K562 (cell line): ENCODE measurements at regions not wholly inside any gene's neighbourhood (a gene's known extent, or its start where the extent isn't known, plus 50 kb on each side); places are given as distances from the start of the nearest gene placed in this dataset.

Experiments used
- ATAC-seq: fragments of 200-7000 bp; cut with Tn5 transposase; 3 replicates; pipeline ENCODE4 v1.9.1; 2020; ENCODE audit warnings: moderate library complexity
- BruUV-seq: library from RNA; stranded (reverse); fragments of 400-500 nt; replicated peaks from 2 replicates; lab custom pipeline; 2021; lab: Mats Ljungman, UMichigan
- CTCF ChIA-PET: fragments of 300-600 bp; formaldehyde crosslinking; extraction: SDS; loops from one replicate; lab custom pipeline; 2021; ENCODE audit warnings: low intra/inter-chr PET ratio; lab: Yijun Ruan, JAX
- POLR2A ChIA-PET: fragments of 300-600, 350-650 bp; sonication (Branson Sonifier 250); formaldehyde crosslinking; extraction: SDS; loops from one replicate; lab custom pipeline; 2021; ENCODE audit warnings: antibody characterized with exemption, inconsistent platforms; lab: Yijun Ruan, JAX
- DNase-seq, 4 experiments: peaks; one replicate each; pipeline versions ENCODE4 v3.0.0 to v3.0.0-alpha.2; 2011 to 2018; ENCODE audit warnings: low spot score in 3 of 4, mixed read lengths in 3 of 4; ENCODE audit errors: extremely low read depth in 1 of 4
- FAIRE-seq: peaks from 2 replicates; lab custom pipeline; 2011; peaks lifted over from hg19 to GRCh38; lab: Jason Lieb, UNC
- H2AFZ ChIP-seq: 2 replicates; pipeline ENCODE4 v1.6.0; 2011; ENCODE audit warnings: low read depth, low read length, control low read depth, inconsistent platforms
- H3K27ac ChIP-seq: fragments of 200-600 bp; 3 replicates; pipeline ENCODE4 v1.8.0; 2011; ENCODE audit warnings: low read depth, mild to moderate bottlenecking, control low read depth, inconsistent platforms, low read length, moderate library complexity, mixed read lengths; ENCODE audit errors: extremely low read depth
- H3K27me3 ChIP-seq, 2 experiments: fragments of 300-600 bp in 1 of 2; 2 replicates in 1 of 2; 3 replicates in 1 of 2; pipeline versions ENCODE4 v1.6.0 to v1.8.0; 2011; ENCODE audit warnings: inconsistent platforms in 2 of 2, low read length in 2 of 2, mild to moderate bottlenecking in 1 of 2, mixed read lengths in 1 of 2, moderate library complexity in 1 of 2; ENCODE audit not compliant: control insufficient read depth in 2 of 2, insufficient read depth in 2 of 2
- H3K36me3 ChIP-seq: fragments of 300-600 bp; 3 replicates; pipeline ENCODE4 v1.8.0; 2011; ENCODE audit warnings: mild to moderate bottlenecking, low read length, inconsistent platforms; ENCODE audit not compliant: control insufficient read depth, insufficient read depth
- H3K4me1 ChIP-seq, 2 experiments: fragments of 200-600 bp in 1 of 2; replicated peaks in 1 of 2; 2 replicates in 1 of 2; 3 replicates in 1 of 2; pipeline versions ENCODE4 v1.5.1 to v1.8.0; 2011; ENCODE audit warnings: inconsistent platforms in 2 of 2, low read length in 2 of 2, mild to moderate bottlenecking in 1 of 2, mixed read lengths in 1 of 2, moderate library complexity in 1 of 2; ENCODE audit not compliant: control insufficient read depth in 2 of 2, insufficient read depth in 2 of 2
- H3K4me2 ChIP-seq: 2 replicates; pipeline ENCODE4 v1.6.1; 2011; ENCODE audit warnings: low read length, control low read depth, inconsistent platforms, mixed read lengths; ENCODE audit not compliant: insufficient read depth
- H3K4me3 ChIP-seq: fragments of 200-600 bp; sonication (generic), shearing (Covaris generic); 2 replicates; pipeline ENCODE4 v1.5.1; 2016; ENCODE audit warnings: control low read depth, inconsistent platforms
- H3K79me2 ChIP-seq: fragments of 200-600 bp; 3 replicates; pipeline ENCODE4 v1.8.0; 2011; ENCODE audit warnings: low read length, inconsistent platforms; ENCODE audit not compliant: control insufficient read depth, insufficient read depth
- H3K9ac ChIP-seq, 2 experiments: 2 replicates each; pipeline versions ENCODE4 v1.6.0 to v1.6.1; 2011; ENCODE audit warnings: low read depth in 2 of 2, low read length in 2 of 2, control low read depth in 1 of 2, inconsistent platforms in 1 of 2, mild to moderate bottlenecking in 1 of 2, mixed read lengths in 1 of 2; ENCODE audit not compliant: insufficient read depth in 1 of 2
- H3K9me1 ChIP-seq: one replicate; pipeline ENCODE4 v1.6.0; 2011; ENCODE audit warnings: inconsistent platforms, mild to moderate bottlenecking, low read length, moderate library complexity; ENCODE audit not compliant: control insufficient read depth, insufficient read depth
- H3K9me3 ChIP-seq: replicated peaks from 2 replicates; pipeline ENCODE4 v1.5.1; 2011; ENCODE audit warnings: low read depth, low read length, inconsistent platforms; ENCODE audit not compliant: control insufficient read depth, insufficient read depth
- H4K20me1 ChIP-seq: replicated peaks from 2 replicates; pipeline ENCODE4 v1.6.1; 2011; ENCODE audit warnings: low read length, inconsistent platforms, mixed read lengths; ENCODE audit not compliant: control insufficient read depth, insufficient read depth
- ARID3B ChIP-seq: fragments of 250-450 bp; sonication (Bioruptor Pico); IDR thresholded peaks from 2 replicates; pipeline ENCODE4 v1.4.0; 2020; ENCODE audit warnings: borderline replicate concordance
- CBX3 ChIP-seq, 2 experiments: IDR thresholded peaks; 1 replicate in 1 of 2; 2 replicates in 1 of 2; pipeline ENCODE4 v1.6.1; 2012; ENCODE audit warnings: inconsistent platforms in 2 of 2, low read length in 2 of 2, borderline replicate concordance in 1 of 2, control low read depth in 1 of 2
- CHD7 ChIP-seq: fragments of 200-600 bp; sonication (generic); IDR thresholded peaks from one replicate; pipeline ENCODE4 v1.6.1; 2012; ENCODE audit warnings: mild to moderate bottlenecking, low read depth, low read length, inconsistent platforms
- EHMT2 ChIP-seq: fragments of 450-650 bp; IDR thresholded peaks from 2 replicates; pipeline ENCODE4 v1.6.1; 2018; ENCODE audit warnings: antibody characterized with exemption
- HLTF ChIP-seq: fragments of 450-650 bp; IDR thresholded peaks from 2 replicates; pipeline ENCODE4 v1.6.1; 2016
- HNRNPLL ChIP-seq: fragments of 200-400 bp; formaldehyde crosslinking; IDR thresholded peaks from 2 replicates; pipeline ENCODE4 v1.6.1; 2017; ENCODE audit warnings: low read length, low read depth, mild to moderate bottlenecking; ENCODE audit not compliant: poor library complexity, severe bottlenecking
- MTA1 ChIP-seq: fragments of 450-650 bp; IDR thresholded peaks from 2 replicates; pipeline ENCODE4 v1.6.1; 2017; ENCODE audit warnings: borderline replicate concordance
- TCF3 ChIP-seq: sonication (generic); formaldehyde crosslinking; IDR thresholded peaks from 2 replicates; pipeline ENCODE4 v1.4.0; 2020; ENCODE audit warnings: mild to moderate bottlenecking, missing genetic modification reagents
- ZNF445 ChIP-seq: fragments of 250-450 bp; sonication (Bioruptor Pico); IDR thresholded peaks from 2 replicates; pipeline ENCODE4 v1.4.0; 2020; ENCODE audit warnings: low read depth, mild to moderate bottlenecking, moderate library complexity
- ZNF717 ChIP-seq: fragments of 250-450 bp; sonication (Bioruptor Pico); IDR thresholded peaks from 2 replicates; pipeline ENCODE4 v1.5.0; 2021
- WGBS: fragments of 100-300 bp; shearing (Covaris generic); methylation state at CpG from one replicate; pipeline ENCODE4 v1.1.6; 2016; ENCODE audit warnings: low coverage, mixed read lengths; ENCODE audit not compliant: insufficient coverage; ENCODE audit errors: missing lambda C conversion rate; 5-methylcytosine and 5-hydroxymethylcytosine counted together
- in situ Hi-C: fragments of 300-500 bp; cut with MboI; formaldehyde crosslinking; loops from 4 replicates; pipeline ENCODE4 v1.15.0; 2018; ENCODE audit warnings: inconsistent platforms, mixed read lengths
- intact Hi-C: fragments of 100-400 bp; cut with micrococcal nuclease; formaldehyde crosslinking; loops from 2 replicates; pipeline ENCODE4 v1.14.2; 2022

DNA sequence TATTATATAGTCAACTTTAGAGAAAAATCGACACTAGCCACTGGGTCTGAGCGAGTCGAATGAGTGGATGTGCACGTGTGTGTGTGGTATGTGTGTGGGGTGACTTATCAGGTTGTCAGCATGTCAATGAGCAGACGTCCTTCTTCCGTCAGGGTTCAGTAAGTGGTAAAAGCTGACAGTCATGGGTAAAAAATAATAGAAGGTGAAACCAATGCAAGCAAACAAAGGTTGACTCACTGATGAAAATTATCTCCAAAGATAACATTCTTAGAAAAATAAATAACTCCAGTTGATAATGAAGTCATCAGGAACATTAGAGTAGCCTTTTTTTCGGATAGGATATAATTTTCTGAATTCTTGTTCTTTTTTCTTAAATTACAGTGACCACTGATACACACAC is 243.8 kb upstream of the FOXQ1 start (continued):
- no peak for TF ChIP-seq EHMT2

DNA sequence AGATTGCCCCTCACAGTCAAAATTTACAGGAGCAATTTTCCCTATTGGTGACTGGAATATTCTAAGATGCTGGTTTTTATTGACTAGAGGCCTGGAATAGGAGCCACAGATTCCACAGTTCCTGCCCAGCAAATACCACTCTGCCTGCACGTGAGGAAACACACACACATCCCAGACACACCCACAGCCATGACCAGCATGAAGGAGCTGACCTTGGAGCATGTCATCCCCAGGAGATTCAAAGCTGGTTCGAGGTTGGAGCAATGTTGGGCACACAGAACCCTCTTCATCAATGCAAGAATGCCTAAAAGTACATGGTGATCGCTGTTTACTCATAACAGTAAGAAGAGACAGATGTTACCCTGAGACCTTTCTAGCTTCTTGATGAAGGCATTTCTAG is 244.6 kb upstream of the FOXQ1 start:
- Histone ChIP-seq H3K4me3 (no peak overlapping the region), H3K9ac (no peak overlapping the region), H3K79me2 (no peaks in the 10 kb centered on the region), H2AFZ (no peak overlapping the region), H3K9me3 (no peaks in the 10 kb centered on the region), H3K36me3 (no peaks in the 10 kb centered on the region), H3K27ac (no peak overlapping the region), H3K9me1 (no peaks in the 10 kb centered on the region), H3K4me2 (no peak overlapping the region), H3K27me3 (peaks cover 5 to 44% of the 10 kb centered on the region in 2 experiments; a peak in 3 of 5 replicates), H3K4me1 (no peaks in the 10 kb centered on the region), H4K20me1 (0 out of 2 replicates have a peak, but pooled peaks cover 3% of the 10 kb centered on the region)
- no TSS peak for BruUV-seq
- DNase-seq: no peak
- 0% methylated on average over 3 of the region's 3 CpGs for WGBS
- ChIA-PET CTCF (no interaction called here), POLR2A (no interaction called here)
- in situ Hi-C loops: no loop called here
- intact Hi-C loops: no loop called here
- no peak for ATAC-seq
- FAIRE-seq: no peak
- TF ChIP-seq HNRNPLL: no peak
- no peak for TF ChIP-seq MTA1
- TF ChIP-seq ARID3B (CRISPR knock-in tag): no peak
- TF ChIP-seq HLTF: no peak
- TF ChIP-seq TCF3 (CRISPR knock-in tag): no peak
- TF ChIP-seq ZNF445 (CRISPR knock-in tag): no peak
- no peak for TF ChIP-seq ZNF717
- no peak for TF ChIP-seq CBX3 (IDR thresholded peaks at IDR 0.05; ENCODE audit: borderline replicate concordance in 1 of 2, low read length in 2 of 2)
- TF ChIP-seq CHD7: no peak
